K562 (cell line): ENCODE measurements at regions not wholly inside any gene's neighbourhood (a gene's known extent, or its start where the extent isn't known, plus 50 kb on each side); places are given as distances from the start of the nearest gene placed in this dataset.
A peak's percentile ranks its signal among the peaks of the same experiment; 100 is the strongest.

Experiments
- ATAC-seq: fragments of 200-7000 bp; cut with Tn5 transposase; 3 replicates; pipeline ENCODE4 v1.9.1; 2020; ENCODE audit warnings: moderate library complexity
- BruUV-seq: library from RNA; stranded (reverse); fragments of 400-500 nt; replicated peaks from 2 replicates; lab custom pipeline; 2021; lab: Mats Ljungman, UMichigan
- CTCF ChIA-PET: fragments of 300-600 bp; formaldehyde crosslinking; extraction: SDS; loops from one replicate; lab custom pipeline; 2021; ENCODE audit warnings: low intra/inter-chr PET ratio; lab: Yijun Ruan, JAX
- POLR2A ChIA-PET: fragments of 300-600, 350-650 bp; sonication (Branson Sonifier 250); formaldehyde crosslinking; extraction: SDS; loops from one replicate; lab custom pipeline; 2021; ENCODE audit warnings: antibody characterized with exemption, inconsistent platforms; lab: Yijun Ruan, JAX
- DNase-seq, 4 experiments: peaks; one replicate each; pipeline versions ENCODE4 v3.0.0 to v3.0.0-alpha.2; 2011 to 2018; ENCODE audit warnings: low spot score in 3 of 4, mixed read lengths in 3 of 4; ENCODE audit errors: extremely low read depth in 1 of 4
- FAIRE-seq: peaks from 2 replicates; lab custom pipeline; 2011; peaks lifted over from hg19 to GRCh38; lab: Jason Lieb, UNC
- H2AFZ ChIP-seq: 2 replicates; pipeline ENCODE4 v1.6.0; 2011; ENCODE audit warnings: low read depth, low read length, control low read depth, inconsistent platforms
- H3K27ac ChIP-seq: fragments of 200-600 bp; 3 replicates; pipeline ENCODE4 v1.8.0; 2011; ENCODE audit warnings: low read depth, mild to moderate bottlenecking, control low read depth, inconsistent platforms, low read length, moderate library complexity, mixed read lengths; ENCODE audit errors: extremely low read depth
- H3K27me3 ChIP-seq, 2 experiments: fragments of 300-600 bp in 1 of 2; 2 replicates in 1 of 2; 3 replicates in 1 of 2; pipeline versions ENCODE4 v1.6.0 to v1.8.0; 2011; ENCODE audit warnings: inconsistent platforms in 2 of 2, low read length in 2 of 2, mild to moderate bottlenecking in 1 of 2, mixed read lengths in 1 of 2, moderate library complexity in 1 of 2; ENCODE audit not compliant: control insufficient read depth in 2 of 2, insufficient read depth in 2 of 2
- H3K36me3 ChIP-seq: fragments of 300-600 bp; 3 replicates; pipeline ENCODE4 v1.8.0; 2011; ENCODE audit warnings: mild to moderate bottlenecking, low read length, inconsistent platforms; ENCODE audit not compliant: control insufficient read depth, insufficient read depth
- H3K4me1 ChIP-seq, 2 experiments: fragments of 200-600 bp in 1 of 2; replicated peaks in 1 of 2; 2 replicates in 1 of 2; 3 replicates in 1 of 2; pipeline versions ENCODE4 v1.5.1 to v1.8.0; 2011; ENCODE audit warnings: inconsistent platforms in 2 of 2, low read length in 2 of 2, mild to moderate bottlenecking in 1 of 2, mixed read lengths in 1 of 2, moderate library complexity in 1 of 2; ENCODE audit not compliant: control insufficient read depth in 2 of 2, insufficient read depth in 2 of 2
- H3K4me2 ChIP-seq: 2 replicates; pipeline ENCODE4 v1.6.1; 2011; ENCODE audit warnings: low read length, control low read depth, inconsistent platforms, mixed read lengths; ENCODE audit not compliant: insufficient read depth
- H3K4me3 ChIP-seq: fragments of 200-600 bp; sonication (generic), shearing (Covaris generic); 2 replicates; pipeline ENCODE4 v1.5.1; 2016; ENCODE audit warnings: control low read depth, inconsistent platforms
- H3K79me2 ChIP-seq: fragments of 200-600 bp; 3 replicates; pipeline ENCODE4 v1.8.0; 2011; ENCODE audit warnings: low read length, inconsistent platforms; ENCODE audit not compliant: control insufficient read depth, insufficient read depth
- H3K9ac ChIP-seq, 2 experiments: 2 replicates each; pipeline versions ENCODE4 v1.6.0 to v1.6.1; 2011; ENCODE audit warnings: low read depth in 2 of 2, low read length in 2 of 2, control low read depth in 1 of 2, inconsistent platforms in 1 of 2, mild to moderate bottlenecking in 1 of 2, mixed read lengths in 1 of 2; ENCODE audit not compliant: insufficient read depth in 1 of 2
- H3K9me1 ChIP-seq: one replicate; pipeline ENCODE4 v1.6.0; 2011; ENCODE audit warnings: inconsistent platforms, mild to moderate bottlenecking, low read length, moderate library complexity; ENCODE audit not compliant: control insufficient read depth, insufficient read depth
- H3K9me3 ChIP-seq: replicated peaks from 2 replicates; pipeline ENCODE4 v1.5.1; 2011; ENCODE audit warnings: low read depth, low read length, inconsistent platforms; ENCODE audit not compliant: control insufficient read depth, insufficient read depth
- H4K20me1 ChIP-seq: replicated peaks from 2 replicates; pipeline ENCODE4 v1.6.1; 2011; ENCODE audit warnings: low read length, inconsistent platforms, mixed read lengths; ENCODE audit not compliant: control insufficient read depth, insufficient read depth
- CAMTA2 ChIP-seq: fragments of 250-450 bp; sonication (Bioruptor Pico); conservative IDR thresholded peaks from 2 replicates; pipeline ENCODE4 v1.5.1; 2022
- CBFA2T3 ChIP-seq: fragments of 450-650 bp; IDR thresholded peaks from 2 replicates; pipeline ENCODE4 v1.6.1; 2017
- DMBX1 ChIP-seq: fragments of 250-450 bp; sonication (Bioruptor Pico); IDR thresholded peaks from 2 replicates; pipeline ENCODE4 v1.8.0; 2022; ENCODE audit warnings: inconsistent platforms, mild to moderate bottlenecking, moderate library complexity, borderline replicate concordance
- KDM2B ChIP-seq: fragments of 250-450 bp; sonication (Bioruptor Pico); IDR thresholded peaks from 2 replicates; pipeline ENCODE4 v1.8.0; 2021; ENCODE audit warnings: mild to moderate bottlenecking, moderate library complexity
- NFE2L1 ChIP-seq: fragments of 450-650 bp; IDR thresholded peaks from 2 replicates; pipeline ENCODE4 v1.6.1; 2016; ENCODE audit warnings: missing genetic modification characterization, low read depth, mild to moderate bottlenecking, missing compliant biosample characterization, moderate library complexity, borderline replicate concordance
- PCBP2 ChIP-seq: fragments of 200-400 bp; formaldehyde crosslinking; IDR thresholded peaks from 2 replicates; pipeline ENCODE4 v1.6.1; 2018; ENCODE audit warnings: low read length, low read depth, mild to moderate bottlenecking, moderate library complexity; ENCODE audit not compliant: poor library complexity, severe bottlenecking
- PURB ChIP-seq: sonication (generic); formaldehyde crosslinking; IDR thresholded peaks from 2 replicates; pipeline ENCODE4 v1.9.0; 2021; ENCODE audit warnings: low read depth, mild to moderate bottlenecking, missing genetic modification reagents
- ZNF175 ChIP-seq: fragments of 200-800 bp; sonication (Bioruptor generic); IDR thresholded peaks from 2 replicates; pipeline ENCODE4 v1.6.1; 2016; ENCODE audit warnings: low read depth, mild to moderate bottlenecking, missing genetic modification characterization, missing compliant biosample characterization
- ZNF584 ChIP-seq: fragments of 200-800 bp; sonication (Bioruptor generic); IDR thresholded peaks from 2 replicates; pipeline ENCODE4 v1.6.1; 2016; ENCODE audit warnings: low read depth, mild to moderate bottlenecking, missing genetic modification characterization, missing compliant biosample characterization
- WGBS: fragments of 100-300 bp; shearing (Covaris generic); methylation state at CpG from one replicate; pipeline ENCODE4 v1.1.6; 2016; ENCODE audit warnings: low coverage, mixed read lengths; ENCODE audit not compliant: insufficient coverage; ENCODE audit errors: missing lambda C conversion rate; 5-methylcytosine and 5-hydroxymethylcytosine counted together
- in situ Hi-C: fragments of 300-500 bp; cut with MboI; formaldehyde crosslinking; loops from 4 replicates; pipeline ENCODE4 v1.15.0; 2018; ENCODE audit warnings: inconsistent platforms, mixed read lengths
- intact Hi-C: fragments of 100-400 bp; cut with micrococcal nuclease; formaldehyde crosslinking; loops from 2 replicates; pipeline ENCODE4 v1.14.2; 2022
- TF ChIP-seq, protein P1 (sequence below): IDR thresholded peaks from 2 replicates; pipeline ENCODE4 v1.6.1; 2011; ENCODE audit warnings: borderline replicate concordance, low read depth, mild to moderate bottlenecking, moderate library complexity, low read length; ENCODE audit not compliant: insufficient read depth, poor library complexity, severe bottlenecking

DNA sequence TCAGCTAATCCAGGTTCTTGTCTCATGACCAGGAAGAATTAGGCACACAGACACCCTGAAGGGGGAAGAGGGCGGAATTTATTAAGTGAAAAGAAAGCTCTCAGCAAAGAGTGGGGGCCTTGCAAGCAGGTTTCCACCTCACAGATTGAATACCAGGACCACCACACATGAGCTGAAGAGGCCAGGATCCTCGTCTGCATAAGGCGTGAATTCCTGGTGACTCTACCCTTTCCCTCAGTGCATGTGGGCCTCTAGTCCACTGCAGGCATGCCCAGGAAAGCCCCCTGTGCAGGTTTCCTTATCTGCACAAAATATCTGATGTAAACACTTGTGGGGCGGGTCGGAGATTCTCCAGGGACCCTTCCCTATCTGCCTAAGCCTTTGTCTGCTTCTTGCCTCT is 782.1 kb upstream of the LRRN3 start:
- WGBS = under 1% methylated on average over 5 of the region's 5 CpGs
- POLR2A ChIA-PET = no interaction called here

DNA sequence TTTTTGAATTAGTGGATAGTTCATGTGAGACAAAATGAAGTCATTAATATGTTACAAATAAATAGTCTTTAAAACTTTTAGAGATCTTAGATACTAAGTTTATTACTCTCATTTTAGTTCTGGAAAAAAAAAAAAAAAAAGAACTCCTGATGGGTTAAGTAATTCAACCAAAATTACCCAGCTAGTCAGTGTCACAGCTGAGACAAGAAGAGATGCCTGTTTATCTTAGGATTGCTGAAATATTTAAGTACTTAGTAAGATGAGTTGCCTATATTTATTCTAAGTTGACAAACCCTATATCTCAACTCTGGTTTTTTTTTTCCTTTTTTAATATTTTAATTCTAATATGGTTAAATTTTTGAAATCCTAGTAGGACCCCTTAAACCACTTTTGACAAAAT is 781.0 kb upstream of the LRRN3 start:
- Histone ChIP-seq H3K4me2 (no peak overlapping the region), H3K9ac (no peak overlapping the region), H3K27ac (no peak overlapping the region), H3K9me3 (no peaks in the 10 kb centered on the region), H3K79me2 (no peaks in the 10 kb centered on the region), H2AFZ (no peak overlapping the region), H3K27me3 (no peaks in the 10 kb centered on the region), H3K4me1 (no peaks in the 10 kb centered on the region), H3K9me1 (no peaks in the 10 kb centered on the region), H4K20me1 (no peaks in the 10 kb centered on the region), H3K4me3 (no peak overlapping the region), H3K36me3 (no peaks in the 10 kb centered on the region)
- ATAC-seq (no peak), DNase-seq (no peak), FAIRE-seq (no peak)
- in situ Hi-C loops = no loop called here
- ChIA-PET CTCF (no interaction called here), POLR2A (no interaction called here)
- TF ChIP-seq NFE2L1 (tag) = no peak
- TF ChIP-seq ZNF175 (CRISPR knock-in tag) = no peak
- peak; percentile 30 for TF ChIP-seq PCBP2
- TF ChIP-seq CBFA2T3 = no peak
- no peak for TF ChIP-seq CAMTA2
- TF ChIP-seq KDM2B (CRISPR knock-in tag) = no peak
- intact Hi-C loops = no loop called here
- BruUV-seq = no TSS peak

More for the DNA sequence above, 782.1 kb upstream of the LRRN3 start:
- Histone ChIP-seq H3K79me2 (no peaks in the 10 kb centered on the region), H3K4me2 (no peak overlapping the region), H3K27me3 (no peaks in the 10 kb centered on the region), H3K9ac (no peak overlapping the region), H3K4me1 (no peaks in the 10 kb centered on the region), H3K36me3 (no peaks in the 10 kb centered on the region), H3K4me3 (no peak overlapping the region), H4K20me1 (no peaks in the 10 kb centered on the region), H3K9me1 (no peaks in the 10 kb centered on the region), H3K9me3 (no peaks in the 10 kb centered on the region), H3K27ac (no peak overlapping the region), H2AFZ (no peak overlapping the region)
- in situ Hi-C loops = no loop called here
- FAIRE-seq (no peak), ATAC-seq (no peak), DNase-seq (no peak)
- intact Hi-C loops = no loop called here
- BruUV-seq = no TSS peak
- CTCF ChIA-PET = no interaction called here
- TF ChIP-seq DMBX1 (no peak), PURB (no peak), ZNF584 (no peak)
- TF ChIP-seq, protein P1, sequence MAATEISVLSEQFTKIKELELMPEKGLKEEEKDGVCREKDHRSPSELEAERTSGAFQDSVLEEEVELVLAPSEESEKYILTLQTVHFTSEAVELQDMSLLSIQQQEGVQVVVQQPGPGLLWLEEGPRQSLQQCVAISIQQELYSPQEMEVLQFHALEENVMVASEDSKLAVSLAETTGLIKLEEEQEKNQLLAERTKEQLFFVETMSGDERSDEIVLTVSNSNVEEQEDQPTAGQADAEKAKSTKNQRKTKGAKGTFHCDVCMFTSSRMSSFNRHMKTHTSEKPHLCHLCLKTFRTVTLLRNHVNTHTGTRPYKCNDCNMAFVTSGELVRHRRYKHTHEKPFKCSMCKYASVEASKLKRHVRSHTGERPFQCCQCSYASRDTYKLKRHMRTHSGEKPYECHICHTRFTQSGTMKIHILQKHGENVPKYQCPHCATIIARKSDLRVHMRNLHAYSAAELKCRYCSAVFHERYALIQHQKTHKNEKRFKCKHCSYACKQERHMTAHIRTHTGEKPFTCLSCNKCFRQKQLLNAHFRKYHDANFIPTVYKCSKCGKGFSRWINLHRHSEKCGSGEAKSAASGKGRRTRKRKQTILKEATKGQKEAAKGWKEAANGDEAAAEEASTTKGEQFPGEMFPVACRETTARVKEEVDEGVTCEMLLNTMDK = no peak
